Body of pancreas (tissue), 4 donors: ENCODE measurements at regions not wholly inside any gene's neighbourhood (a gene's known extent, or its start where the extent isn't known, plus 50 kb on each side); places are given as distances from the start of the nearest gene placed in this dataset.

Experiments
- POLR2A ChIP-seq, 3 donors: fragments of 450-650 bp; IDR thresholded peaks; one replicate each; pipeline ENCODE4 v1.6.1; 2016; ENCODE audit warnings: antibody characterized with exemption in 3 of 3, mild to moderate bottlenecking in 2 of 3
- TF ChIP-seq, protein P1 (sequence below), 7 experiments: fragments of 450-650 bp in 4 of 7; fragments of 200-600 bp in 3 of 7; sonication (generic) in 3 of 7; IDR thresholded peaks; one replicate each; pipeline ENCODE4 v1.5.1; 2016 to 2019; ENCODE audit warnings: antibody characterized with exemption in 7 of 7

DNA sequence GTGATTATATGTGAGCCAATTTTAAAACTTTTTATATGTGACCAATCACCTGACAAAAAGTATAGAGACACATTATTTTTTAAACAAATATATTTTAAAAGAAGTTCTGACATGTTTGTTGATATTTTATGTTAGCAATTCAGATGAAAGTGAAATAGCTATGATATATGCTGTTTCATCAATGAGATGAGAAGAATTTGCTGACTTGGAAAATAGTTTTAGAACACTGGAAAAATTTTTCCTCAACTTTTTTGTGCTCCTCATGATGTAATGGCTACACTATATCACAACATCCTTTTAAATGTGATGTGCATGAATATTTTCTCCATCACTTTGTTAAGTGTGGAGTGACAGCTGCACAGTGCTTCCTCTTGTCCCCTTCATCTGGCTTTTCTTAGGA lies 434.0 kb downstream of the PLCL1 start:
- TF ChIP-seq, protein P1, sequence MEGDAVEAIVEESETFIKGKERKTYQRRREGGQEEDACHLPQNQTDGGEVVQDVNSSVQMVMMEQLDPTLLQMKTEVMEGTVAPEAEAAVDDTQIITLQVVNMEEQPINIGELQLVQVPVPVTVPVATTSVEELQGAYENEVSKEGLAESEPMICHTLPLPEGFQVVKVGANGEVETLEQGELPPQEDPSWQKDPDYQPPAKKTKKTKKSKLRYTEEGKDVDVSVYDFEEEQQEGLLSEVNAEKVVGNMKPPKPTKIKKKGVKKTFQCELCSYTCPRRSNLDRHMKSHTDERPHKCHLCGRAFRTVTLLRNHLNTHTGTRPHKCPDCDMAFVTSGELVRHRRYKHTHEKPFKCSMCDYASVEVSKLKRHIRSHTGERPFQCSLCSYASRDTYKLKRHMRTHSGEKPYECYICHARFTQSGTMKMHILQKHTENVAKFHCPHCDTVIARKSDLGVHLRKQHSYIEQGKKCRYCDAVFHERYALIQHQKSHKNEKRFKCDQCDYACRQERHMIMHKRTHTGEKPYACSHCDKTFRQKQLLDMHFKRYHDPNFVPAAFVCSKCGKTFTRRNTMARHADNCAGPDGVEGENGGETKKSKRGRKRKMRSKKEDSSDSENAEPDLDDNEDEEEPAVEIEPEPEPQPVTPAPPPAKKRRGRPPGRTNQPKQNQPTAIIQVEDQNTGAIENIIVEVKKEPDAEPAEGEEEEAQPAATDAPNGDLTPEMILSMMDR (IDR thresholded peaks at IDR 0.05) = no peak
- no peak for TF ChIP-seq POLR2A (IDR thresholded peaks at IDR 0.05)
